Fibroblast of peridontal ligament (primary cell): ENCODE measurements at regions not wholly inside any gene's neighbourhood (a gene's known extent, or its start where the extent isn't known, plus 50 kb on each side); places are given as distances from the start of the nearest gene placed in this dataset.

ENCODE experiments used
- DNase-seq: peaks from one replicate; pipeline ENCODE4 v3.0.0-alpha.2; 2010; ENCODE audit errors: extremely low read depth

DNA sequence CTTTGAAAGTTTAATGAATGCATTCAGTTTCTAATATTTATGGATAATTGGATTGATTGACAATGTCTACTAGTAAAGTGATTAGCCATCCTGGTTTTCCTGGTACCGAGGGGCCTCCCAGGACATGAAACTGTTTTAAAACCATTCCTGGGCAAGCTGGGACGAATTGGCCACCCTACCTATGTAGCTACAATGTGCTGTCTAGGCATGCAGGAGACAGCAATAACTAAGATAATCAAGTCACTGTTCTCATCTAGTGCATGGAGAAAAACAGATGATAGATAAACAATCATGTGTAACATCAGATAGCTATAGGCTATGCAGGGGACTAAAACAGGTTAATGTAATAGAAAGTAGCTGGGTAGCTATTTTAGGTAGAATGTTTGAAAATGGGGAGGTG is 67.1 kb downstream of the PMAIP1 start:
- no peak for DNase-seq

DNA sequence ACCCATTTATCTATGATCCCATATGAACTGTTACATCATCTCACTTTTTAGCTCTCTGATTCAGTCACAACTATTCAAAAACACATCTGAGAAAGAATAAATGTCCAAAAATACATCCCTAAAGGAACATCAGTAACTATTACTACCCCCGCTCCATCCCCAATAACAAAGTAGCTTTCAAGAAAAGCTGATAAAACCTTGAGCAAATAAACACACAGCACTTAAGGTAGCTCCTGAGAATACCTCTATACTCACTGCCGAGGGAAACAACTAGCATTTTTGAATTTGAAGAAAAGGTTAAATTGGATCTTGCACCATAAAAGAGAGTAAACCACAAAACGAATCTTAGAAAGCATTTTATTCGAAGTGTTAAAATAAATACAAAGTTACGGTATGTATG is 63.4 kb downstream of the PMAIP1 start:
- DNase-seq: no peak

DNA sequence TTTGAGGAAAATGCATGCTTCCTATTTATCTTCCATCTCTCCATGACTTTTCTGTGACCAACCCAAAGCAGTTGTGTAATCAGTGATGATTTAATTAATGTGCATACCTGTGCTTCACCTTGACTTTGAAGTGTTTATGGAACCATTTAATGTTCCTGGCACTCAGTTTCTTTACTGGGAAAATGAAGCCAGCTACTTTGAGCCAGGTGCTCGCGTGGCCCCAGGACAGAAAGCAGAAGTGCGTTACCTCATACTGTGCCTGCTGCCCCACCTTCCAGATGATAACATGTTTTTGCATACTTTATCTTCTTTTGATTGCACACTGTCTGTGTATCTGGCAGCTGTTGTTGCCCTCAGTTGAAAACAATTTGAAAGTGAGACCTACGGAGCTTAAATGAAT is 61.3 kb downstream of the PMAIP1 start:
- DNase-seq: no peak

DNA sequence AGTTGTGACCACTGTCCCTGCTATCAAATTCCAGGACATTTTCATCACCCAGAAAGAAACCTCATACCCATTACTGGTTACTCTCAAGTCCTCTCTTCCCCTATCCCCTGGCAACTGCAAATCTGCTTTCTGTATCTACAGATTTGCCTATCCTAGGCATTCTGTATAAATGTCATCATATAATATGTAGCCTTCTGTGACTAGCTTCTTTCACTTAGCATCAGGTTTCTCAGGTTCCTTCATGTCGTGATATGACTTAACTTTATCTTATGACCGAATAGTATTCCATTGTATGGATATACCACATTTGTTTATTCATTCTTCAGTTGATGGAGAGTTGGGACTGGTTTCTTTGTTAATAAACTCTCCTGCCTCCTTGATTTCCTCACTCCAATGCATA is 60.5 kb downstream of the PMAIP1 start:
- DNase-seq: no peak

DNA sequence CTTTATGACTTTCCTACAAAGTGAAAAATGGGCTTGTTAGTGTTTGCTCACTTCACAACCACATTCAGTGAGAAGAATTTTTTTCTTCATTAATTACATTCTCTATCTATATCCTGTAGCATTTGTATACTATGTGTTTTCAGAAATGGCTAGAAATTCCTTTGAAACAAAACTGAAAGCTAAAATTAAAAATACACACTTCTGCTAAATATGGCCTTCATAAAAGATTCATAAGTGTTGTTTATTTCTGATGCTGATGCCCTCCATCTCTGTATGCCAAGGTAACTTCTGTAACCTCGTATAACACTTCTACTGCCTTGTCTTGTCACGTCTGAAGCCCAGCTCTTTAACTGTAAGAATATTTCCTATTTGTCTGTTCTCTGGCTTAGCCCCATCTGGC is 59.8 kb downstream of the PMAIP1 start:
- no peak for DNase-seq

DNA sequence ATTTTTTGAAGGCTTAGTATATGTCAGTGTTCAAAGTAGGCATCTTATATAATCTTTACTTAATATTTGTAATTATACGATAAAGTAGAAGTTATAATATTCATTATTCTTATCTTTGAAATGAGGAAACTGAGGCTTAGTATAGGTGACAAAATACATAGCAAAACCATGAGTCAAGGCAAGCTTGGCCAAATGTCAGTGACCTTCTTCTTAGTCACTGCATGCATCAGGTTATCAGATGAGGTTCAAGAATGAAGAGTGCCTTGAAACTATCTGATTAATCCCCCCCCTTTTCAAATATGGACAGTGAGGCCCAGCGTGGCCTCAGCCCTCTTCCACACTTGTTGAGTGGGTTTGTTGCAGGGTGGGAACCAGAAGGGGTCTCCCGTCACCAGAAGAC is 59.3 kb downstream of the PMAIP1 start:
- DNase-seq: no peak

DNA sequence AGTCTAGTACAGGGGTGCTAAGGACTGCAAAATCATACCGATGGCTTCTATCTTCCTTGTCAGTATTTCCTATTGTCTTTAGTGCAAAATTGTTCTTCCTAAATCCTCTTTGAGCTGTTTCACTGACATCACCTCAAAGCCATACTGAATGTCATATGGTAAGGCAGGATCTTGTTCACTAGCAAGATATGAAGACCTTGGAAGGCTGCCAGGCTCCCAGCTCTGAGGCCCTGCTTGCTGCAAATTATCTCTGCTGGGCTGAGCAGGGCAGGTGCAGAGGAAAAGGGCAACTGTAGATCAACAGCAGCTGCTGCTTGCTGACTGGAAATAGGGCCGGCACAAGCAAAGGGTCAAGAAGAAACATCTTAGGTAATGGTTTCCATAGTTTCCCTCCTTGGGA is 58.2 kb downstream of the PMAIP1 start:
- peak; percentile 46 for DNase-seq

DNA sequence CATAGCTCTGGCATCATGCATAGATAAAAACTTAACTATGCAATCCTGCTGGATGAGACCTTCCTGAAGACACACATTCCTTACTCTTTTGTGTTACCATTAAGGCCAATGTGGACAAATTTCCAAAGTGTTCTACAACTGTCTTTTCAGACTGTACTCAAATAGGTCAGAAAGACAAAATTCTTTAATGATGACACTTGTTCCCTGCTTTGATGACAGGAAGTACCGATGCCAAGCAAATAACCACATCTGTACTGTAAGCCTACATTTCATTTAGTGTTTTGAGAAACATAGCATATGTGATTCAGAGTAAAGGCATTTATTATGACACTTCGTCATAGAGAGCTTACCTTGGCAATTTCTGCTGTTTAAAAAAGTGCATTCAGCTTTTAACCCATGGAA is 55.0 kb downstream of the PMAIP1 start:
- no peak for DNase-seq

DNA sequence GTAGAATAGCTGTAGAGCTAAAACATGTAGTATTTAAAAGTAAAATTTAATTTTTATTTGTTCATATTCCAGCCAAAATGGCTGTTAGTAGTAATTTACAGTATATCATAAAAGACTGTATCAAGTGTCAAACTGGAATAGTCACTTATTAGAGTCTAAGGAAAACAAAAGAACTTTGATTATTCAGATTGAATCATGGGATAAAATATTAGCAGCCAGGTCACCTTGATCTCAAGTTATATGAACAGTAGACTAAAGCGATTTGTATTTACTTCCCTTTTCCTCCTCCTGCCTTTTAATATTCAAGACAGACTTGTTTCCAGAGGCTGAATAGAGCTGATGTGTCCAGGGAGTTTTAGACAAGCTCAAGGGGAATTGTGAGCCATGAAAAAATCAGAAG is 54.4 kb downstream of the PMAIP1 start:
- DNase-seq: no peak
